A549 (cell line): ENCODE measurements at regions not wholly inside any gene's neighbourhood (a gene's known extent, or its start where the extent isn't known, plus 50 kb on each side); places are given as distances from the start of the nearest gene placed in this dataset.

Source experiments
- POLR2A ChIP-seq: IDR thresholded peaks from 2 replicates; pipeline ENCODE4 v1.6.1; 2012; ENCODE audit warnings: mild to moderate bottlenecking, low read length
- TF ChIP-seq, protein P1 (sequence below): fragments of >200 bp; sonication (Bioruptor Twin); formaldehyde crosslinking; IDR thresholded peaks from 3 replicates; pipeline ENCODE4 v1.6.1; 2016

DNA sequence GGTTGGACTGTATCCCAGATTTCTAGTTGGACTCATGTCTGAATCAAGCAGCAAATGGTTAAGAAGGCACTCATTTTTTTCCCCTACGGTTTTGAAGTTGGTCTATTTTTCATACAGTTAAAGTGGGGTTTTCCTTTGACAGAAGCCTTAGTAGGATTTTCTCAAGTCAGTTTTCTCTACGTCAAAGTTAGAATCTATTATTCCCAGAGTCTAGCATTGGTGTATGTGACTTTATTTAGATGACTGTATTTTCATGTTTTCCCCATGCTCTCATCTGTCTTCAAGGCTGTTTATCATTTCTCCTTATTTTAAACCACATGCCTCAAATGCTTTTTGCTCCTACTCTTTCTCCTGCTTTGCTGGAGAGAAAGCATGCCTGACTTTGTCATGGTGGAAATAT, 623.2 kb downstream of the CCSER2 start:
- TF ChIP-seq, protein P1, sequence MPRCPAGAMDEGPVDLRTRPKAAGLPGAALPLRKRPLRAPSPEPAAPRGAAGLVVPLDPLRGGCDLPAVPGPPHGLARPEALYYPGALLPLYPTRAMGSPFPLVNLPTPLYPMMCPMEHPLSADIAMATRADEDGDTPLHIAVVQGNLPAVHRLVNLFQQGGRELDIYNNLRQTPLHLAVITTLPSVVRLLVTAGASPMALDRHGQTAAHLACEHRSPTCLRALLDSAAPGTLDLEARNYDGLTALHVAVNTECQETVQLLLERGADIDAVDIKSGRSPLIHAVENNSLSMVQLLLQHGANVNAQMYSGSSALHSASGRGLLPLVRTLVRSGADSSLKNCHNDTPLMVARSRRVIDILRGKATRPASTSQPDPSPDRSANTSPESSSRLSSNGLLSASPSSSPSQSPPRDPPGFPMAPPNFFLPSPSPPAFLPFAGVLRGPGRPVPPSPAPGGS: no peak
- no peak for TF ChIP-seq POLR2A
